ENCODE measurements at regions not wholly inside any gene's neighbourhood (a gene's known extent, or its start where the extent isn't known, plus 50 kb on each side); places are given as distances from the start of the nearest gene placed in this dataset.

DNA sequence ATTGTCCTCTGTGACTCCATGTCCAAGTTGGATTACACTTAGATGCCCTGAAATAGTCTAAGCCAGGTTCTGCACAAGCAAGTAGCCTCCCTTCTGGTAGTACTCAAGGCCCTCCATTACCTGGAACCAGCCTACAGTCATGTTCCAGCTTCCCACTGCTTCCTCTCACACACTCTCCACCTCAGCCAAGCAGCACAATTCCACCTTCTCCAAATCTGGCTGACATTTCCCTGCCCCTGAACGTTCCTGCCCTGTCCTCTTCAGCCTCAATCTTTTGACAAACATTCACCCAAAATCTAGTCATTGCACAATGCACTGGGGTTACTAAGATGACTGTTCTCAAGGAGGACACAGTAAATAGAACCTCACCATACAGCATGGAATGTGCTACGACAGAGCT is 95.3 kb upstream of the KLHL29 start:
- TF ChIP-seq, protein P1, sequence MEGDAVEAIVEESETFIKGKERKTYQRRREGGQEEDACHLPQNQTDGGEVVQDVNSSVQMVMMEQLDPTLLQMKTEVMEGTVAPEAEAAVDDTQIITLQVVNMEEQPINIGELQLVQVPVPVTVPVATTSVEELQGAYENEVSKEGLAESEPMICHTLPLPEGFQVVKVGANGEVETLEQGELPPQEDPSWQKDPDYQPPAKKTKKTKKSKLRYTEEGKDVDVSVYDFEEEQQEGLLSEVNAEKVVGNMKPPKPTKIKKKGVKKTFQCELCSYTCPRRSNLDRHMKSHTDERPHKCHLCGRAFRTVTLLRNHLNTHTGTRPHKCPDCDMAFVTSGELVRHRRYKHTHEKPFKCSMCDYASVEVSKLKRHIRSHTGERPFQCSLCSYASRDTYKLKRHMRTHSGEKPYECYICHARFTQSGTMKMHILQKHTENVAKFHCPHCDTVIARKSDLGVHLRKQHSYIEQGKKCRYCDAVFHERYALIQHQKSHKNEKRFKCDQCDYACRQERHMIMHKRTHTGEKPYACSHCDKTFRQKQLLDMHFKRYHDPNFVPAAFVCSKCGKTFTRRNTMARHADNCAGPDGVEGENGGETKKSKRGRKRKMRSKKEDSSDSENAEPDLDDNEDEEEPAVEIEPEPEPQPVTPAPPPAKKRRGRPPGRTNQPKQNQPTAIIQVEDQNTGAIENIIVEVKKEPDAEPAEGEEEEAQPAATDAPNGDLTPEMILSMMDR (IDR thresholded peaks at IDR 0.05) = no peak
- TF ChIP-seq POLR2A (IDR thresholded peaks at IDR 0.05) (no peak), POLR2AphosphoS5 (IDR thresholded peaks at IDR 0.05; ENCODE audit: insufficient read depth in 1 of 2, low read depth in 1 of 2) (no peak)

Measured in vagina (tissue), 2 donors.